GM12873 (cell line): ENCODE measurements at regions not wholly inside any gene's neighbourhood (a gene's known extent, or its start where the extent isn't known, plus 50 kb on each side); places are given as distances from the start of the nearest gene placed in this dataset.

Source experiments
- TF ChIP-seq, protein P1 (sequence below): IDR thresholded peaks from 2 replicates; pipeline ENCODE4 v1.5.1; 2012; ENCODE audit warnings: low read depth, mild to moderate bottlenecking, moderate library complexity, low read length, control low read depth; ENCODE audit not compliant: insufficient read depth; ENCODE audit errors: missing control alignments

- TF ChIP-seq, protein P1, sequence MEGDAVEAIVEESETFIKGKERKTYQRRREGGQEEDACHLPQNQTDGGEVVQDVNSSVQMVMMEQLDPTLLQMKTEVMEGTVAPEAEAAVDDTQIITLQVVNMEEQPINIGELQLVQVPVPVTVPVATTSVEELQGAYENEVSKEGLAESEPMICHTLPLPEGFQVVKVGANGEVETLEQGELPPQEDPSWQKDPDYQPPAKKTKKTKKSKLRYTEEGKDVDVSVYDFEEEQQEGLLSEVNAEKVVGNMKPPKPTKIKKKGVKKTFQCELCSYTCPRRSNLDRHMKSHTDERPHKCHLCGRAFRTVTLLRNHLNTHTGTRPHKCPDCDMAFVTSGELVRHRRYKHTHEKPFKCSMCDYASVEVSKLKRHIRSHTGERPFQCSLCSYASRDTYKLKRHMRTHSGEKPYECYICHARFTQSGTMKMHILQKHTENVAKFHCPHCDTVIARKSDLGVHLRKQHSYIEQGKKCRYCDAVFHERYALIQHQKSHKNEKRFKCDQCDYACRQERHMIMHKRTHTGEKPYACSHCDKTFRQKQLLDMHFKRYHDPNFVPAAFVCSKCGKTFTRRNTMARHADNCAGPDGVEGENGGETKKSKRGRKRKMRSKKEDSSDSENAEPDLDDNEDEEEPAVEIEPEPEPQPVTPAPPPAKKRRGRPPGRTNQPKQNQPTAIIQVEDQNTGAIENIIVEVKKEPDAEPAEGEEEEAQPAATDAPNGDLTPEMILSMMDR = no peak
Measured at GRCh38 chr2:195343540-195343939, 313.5 kb upstream of the SLC39A10 start.

DNA sequence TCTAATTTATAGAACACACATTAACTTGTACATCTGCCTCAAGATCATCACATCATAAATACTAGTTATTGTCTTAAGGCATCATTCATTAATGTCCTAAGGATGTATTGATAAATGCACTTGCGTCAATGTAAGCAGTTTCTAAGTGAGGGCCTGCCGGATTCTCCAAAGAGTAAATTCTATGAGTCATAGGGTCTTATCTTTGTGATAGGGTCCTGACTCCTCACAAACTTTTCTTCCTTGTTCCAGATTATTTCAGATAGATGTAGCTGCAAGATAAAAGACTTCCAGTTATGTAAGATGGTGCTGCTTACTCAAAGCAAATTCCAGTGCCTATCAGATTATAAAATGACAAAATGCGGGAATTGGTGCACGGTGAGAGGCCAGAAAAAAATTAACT lies 315.0 kb upstream of the SLC39A10 start:
- TF ChIP-seq, protein P1 = no peak

- TF ChIP-seq, protein P1 = no peak
Measured at GRCh38 chr2:195338856-195339255, 318.2 kb upstream of the SLC39A10 start.

- TF ChIP-seq, protein P1 = no peak
Measured at GRCh38 chr2:195337597-195337996, 319.4 kb upstream of the SLC39A10 start.

DNA sequence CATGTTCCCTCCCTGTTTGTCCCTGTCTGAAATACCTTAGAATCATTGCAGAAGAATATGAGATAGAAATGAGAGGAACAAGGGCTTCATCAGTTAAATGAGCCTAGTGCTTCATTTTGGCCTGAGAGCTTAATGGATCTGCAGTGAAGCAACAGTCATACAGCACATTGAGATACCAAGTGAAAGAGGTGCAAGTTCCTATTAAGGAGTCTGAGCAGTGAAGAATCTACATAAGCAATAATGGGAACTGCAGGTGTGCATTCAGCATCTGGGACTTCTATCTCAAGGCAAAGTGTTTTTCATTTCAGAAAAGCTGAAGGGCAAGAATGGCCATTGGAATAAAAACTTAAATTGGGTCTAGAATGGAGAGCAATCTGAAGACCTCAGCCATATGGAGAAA lies 323.2 kb upstream of the SLC39A10 start:
- TF ChIP-seq, protein P1 = no peak

DNA sequence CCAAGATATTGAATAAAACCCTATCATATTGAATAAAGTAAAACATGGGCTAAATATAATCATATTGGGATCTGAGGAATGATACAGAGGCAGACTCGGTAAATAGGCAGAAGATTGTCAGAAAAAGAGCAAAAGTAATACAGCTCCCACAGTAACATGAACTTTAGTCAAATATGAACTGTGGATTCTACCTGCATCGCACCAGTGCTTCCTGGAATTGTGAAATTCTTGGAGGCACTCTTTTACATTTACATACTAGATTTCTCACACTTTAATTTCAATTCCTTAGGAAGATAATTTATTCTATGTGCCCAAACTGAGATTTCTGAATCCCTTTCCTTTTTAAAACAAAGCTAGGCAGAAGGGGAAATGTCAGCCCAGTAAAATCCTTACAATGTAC lies 325.1 kb upstream of the SLC39A10 start:
- TF ChIP-seq, protein P1 = no peak

- TF ChIP-seq, protein P1 = no peak
Measured at GRCh38 chr2:195331129-195331528, 325.9 kb upstream of the SLC39A10 start.
